SJSA1 (cell line): ENCODE measurements at regions not wholly inside any gene's neighbourhood (a gene's known extent, or its start where the extent isn't known, plus 50 kb on each side); places are given as distances from the start of the nearest gene placed in this dataset.
"Not testable (repeated sequence)": the region's sequence is repeated elsewhere in the genome, so short reads cannot be mapped to it uniquely, and the experiment has no call there.

Experiments used
- DNase-seq, 2 experiments: peaks; one replicate each; pipeline ENCODE4 v3.0.0-alpha.2; 2015 to 2020; ENCODE audit warnings: low spot score in 2 of 2, low read depth in 1 of 2
- H3K27ac ChIP-seq: fragments of 250-450 bp; sonication (Bioruptor Pico); 2 replicates; pipeline ENCODE4 v1.5.1; 2020; ENCODE audit warnings: mild to moderate bottlenecking, moderate library complexity
- H3K27me3 ChIP-seq: fragments of 250-450 bp; sonication (Bioruptor Pico); replicated peaks from 2 replicates; pipeline ENCODE4 v1.5.1; 2020; ENCODE audit warnings: mild to moderate bottlenecking, moderate library complexity
- H3K36me3 ChIP-seq: fragments of 250-450 bp; sonication (Bioruptor Pico); 2 replicates; pipeline ENCODE4 v1.5.1; 2020; ENCODE audit warnings: mild to moderate bottlenecking
- H3K4me1 ChIP-seq: fragments of 250-450 bp; sonication (Bioruptor Pico); replicated peaks from 2 replicates; pipeline ENCODE4 v1.6.1; 2021; ENCODE audit warnings: mild to moderate bottlenecking
- H3K4me3 ChIP-seq: fragments of 250-450 bp; sonication (Bioruptor Pico); 2 replicates; pipeline ENCODE4 v1.5.1; 2020; ENCODE audit warnings: mild to moderate bottlenecking
- H3K9me3 ChIP-seq: fragments of 250-450 bp; sonication (Bioruptor Pico); replicated peaks from 2 replicates; pipeline ENCODE4 v1.5.1; 2020; ENCODE audit warnings: mild to moderate bottlenecking

- H3K36me3 ChIP-seq = no peaks in the 10 kb centered on the region
- no peaks in the 10 kb centered on the region for H3K4me1 ChIP-seq
- no peak overlapping the region for H3K27ac ChIP-seq
- H3K9me3 ChIP-seq = no peaks in the 10 kb centered on the region
- no peak overlapping the region for H3K4me3 ChIP-seq
- no peaks in the 10 kb centered on the region for H3K27me3 ChIP-seq
- no peak for DNase-seq
These were observed 211.4 kb upstream of the ZNF385D start for GRCh38 chr3:21962456-21962855.

DNA sequence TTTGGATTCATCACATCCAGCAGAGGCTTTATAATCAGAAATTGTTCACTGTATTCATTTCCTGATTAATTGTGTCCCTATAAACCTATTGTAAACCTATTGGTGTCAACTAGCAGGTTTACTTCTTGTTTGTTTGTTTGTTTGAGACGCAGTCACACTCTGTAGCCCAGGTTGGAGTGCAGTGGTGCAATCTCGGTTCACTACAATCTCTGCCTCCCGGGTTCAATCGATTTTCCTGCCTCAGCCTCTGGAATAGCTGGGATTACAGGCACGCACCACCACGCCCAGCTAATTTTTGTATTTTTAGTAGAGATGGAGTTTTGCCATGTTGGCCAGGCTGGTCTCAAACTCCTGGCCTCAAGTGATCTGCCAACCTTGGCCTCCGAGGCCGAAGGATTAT lies 215.4 kb upstream of the ZNF385D start:
- H3K36me3 ChIP-seq, H3K4me3 ChIP-seq, H3K27me3 ChIP-seq, H3K27ac ChIP-seq, H3K9me3 ChIP-seq, DNase-seq, H3K4me1 ChIP-seq: not testable (repeated sequence)

DNA sequence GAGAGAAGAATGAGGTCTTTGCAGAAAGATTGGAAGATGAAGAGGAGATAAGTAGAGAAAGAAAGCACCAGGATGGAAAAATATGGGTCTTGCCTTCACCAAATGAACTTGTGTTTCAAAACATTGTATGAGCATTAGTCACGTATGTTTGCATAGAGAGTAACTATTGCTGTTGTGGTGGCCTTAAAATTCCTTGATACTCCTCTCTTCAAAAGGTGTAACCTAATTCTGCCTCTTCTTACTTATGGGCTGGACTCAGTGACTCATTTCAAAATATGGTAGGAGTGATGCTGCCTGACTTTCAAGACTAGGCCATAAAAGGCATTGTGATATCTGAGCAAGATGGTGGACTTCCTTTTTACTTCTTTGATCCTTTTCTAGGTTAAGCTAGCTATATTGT lies 228.7 kb upstream of the ZNF385D start:
- no peaks in the 10 kb centered on the region for H3K9me3 ChIP-seq
- no peak overlapping the region for H3K4me3 ChIP-seq
- no peaks in the 10 kb centered on the region for H3K36me3 ChIP-seq
- no peaks in the 10 kb centered on the region for H3K27me3 ChIP-seq
- no peaks in the 10 kb centered on the region for H3K4me1 ChIP-seq
- no peak overlapping the region for H3K27ac ChIP-seq
- no peak for DNase-seq

DNA sequence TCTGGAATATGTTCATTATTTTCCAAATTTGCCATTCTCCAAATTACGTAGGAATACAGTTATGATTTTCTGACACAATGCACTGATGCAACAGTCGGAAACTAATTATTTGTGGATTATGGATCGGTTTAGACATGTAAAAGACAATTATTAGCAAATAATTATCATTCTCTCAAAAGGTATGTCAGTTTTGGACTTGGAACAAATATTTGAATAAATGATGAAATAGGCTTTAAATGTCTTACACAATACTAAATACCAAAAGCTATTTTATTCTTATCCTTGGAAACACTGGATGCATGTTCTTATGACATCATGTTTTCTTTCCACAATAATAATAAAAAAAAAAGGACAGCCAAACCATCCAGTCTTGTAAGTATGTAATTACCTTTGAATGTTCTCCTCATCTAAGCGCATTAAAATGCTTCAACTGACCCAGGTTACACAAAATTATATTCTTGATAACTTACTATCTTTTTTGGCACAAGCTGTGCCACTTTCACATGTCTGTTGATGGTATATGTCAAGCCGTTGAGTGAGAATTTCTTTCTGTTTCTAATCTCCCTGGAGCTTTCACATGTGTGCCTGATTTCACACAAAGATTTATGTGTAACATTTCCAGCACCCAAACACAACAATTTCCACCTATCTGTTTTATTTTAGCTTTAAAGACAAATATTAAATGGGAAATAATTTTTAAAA lies 238.5 kb upstream of the ZNF385D start:
- no peak for DNase-seq
- no peak overlapping the region for H3K27ac ChIP-seq
- no peaks in the 10 kb centered on the region for H3K27me3 ChIP-seq
- no peaks in the 10 kb centered on the region for H3K36me3 ChIP-seq
- H3K4me3 ChIP-seq = no peak overlapping the region
- H3K9me3 ChIP-seq = no peaks in the 10 kb centered on the region
- H3K4me1 ChIP-seq = no peaks in the 10 kb centered on the region

DNA sequence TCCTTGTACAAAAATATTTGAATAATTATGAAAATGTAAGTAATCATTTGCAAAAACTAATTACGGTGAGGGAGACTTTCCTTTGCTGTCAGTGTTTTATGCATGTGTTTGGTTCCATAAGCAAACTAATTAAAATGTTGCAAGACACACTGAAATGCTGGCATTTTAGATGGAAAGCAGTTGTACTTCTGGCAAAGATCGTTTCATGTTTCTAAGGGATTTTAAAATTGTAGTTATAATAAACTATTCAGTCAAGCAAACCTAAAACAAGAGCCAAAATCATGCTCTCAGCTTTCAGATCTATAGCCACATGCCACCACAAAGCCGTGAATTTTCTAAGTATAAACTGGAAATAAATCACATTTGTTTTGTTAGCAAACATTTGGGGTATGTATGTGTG lies 240.1 kb upstream of the ZNF385D start:
- Histone ChIP-seq H3K27me3 (no peaks in the 10 kb centered on the region), H3K36me3 (no peaks in the 10 kb centered on the region), H3K27ac (no peak overlapping the region), H3K4me3 (no peak overlapping the region), H3K9me3 (no peaks in the 10 kb centered on the region), H3K4me1 (no peaks in the 10 kb centered on the region)
- DNase-seq = no peak

DNA sequence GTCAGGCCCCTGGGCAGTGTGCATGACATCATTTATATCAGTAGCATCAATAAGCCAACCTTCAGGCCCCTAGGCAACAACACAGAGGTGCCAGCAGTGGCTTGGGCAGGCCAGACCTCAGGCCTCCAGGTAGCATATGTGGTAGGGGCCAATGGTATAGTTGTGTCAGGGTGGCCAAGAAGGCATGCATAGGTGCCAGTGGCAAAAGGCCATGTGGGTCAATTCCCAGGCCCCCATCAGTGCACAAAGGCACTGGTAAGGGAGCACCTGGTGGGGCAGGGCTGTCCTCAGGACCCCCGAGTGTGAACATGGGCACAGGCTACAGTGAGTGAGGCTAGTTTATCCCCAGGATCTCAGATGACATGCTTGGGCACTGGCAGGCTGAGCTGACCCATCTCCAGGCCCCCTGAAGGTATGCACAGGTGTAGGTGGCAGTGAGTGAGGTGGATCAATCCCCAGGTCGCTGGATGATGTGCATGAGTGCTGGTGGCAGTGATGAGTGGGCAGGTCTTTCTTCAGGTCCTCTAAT lies 244.1 kb upstream of the ZNF385D start:
- Histone ChIP-seq H3K4me1 (no peaks in the 10 kb centered on the region), H3K27ac (no peak overlapping the region)
- no peak for DNase-seq

DNA sequence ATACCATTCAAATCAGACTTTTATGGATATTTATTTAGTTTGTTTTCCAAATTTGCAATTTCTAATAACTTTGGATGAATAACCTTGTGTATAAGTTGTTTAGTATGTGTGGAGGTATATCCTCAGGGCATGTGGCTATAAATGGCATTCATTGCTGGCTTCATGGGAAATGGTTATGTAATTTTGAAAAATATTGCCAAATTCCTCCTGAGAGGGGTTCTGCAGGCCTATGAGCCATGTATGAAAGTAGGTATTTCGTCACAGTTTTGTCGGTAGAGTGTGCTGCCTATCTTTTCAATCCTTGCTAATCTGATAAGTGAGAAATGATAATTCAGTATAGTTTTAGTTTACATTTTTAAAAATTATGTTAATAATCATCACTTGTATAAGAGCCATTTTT lies 256.4 kb upstream of the ZNF385D start:
- H3K9me3 ChIP-seq = no peaks in the 10 kb centered on the region
- no peaks in the 10 kb centered on the region for H3K36me3 ChIP-seq
- DNase-seq = no peak
- no peaks in the 10 kb centered on the region for H3K27me3 ChIP-seq
- no peaks in the 10 kb centered on the region for H3K4me1 ChIP-seq
- H3K27ac ChIP-seq = no peak overlapping the region
- no peak overlapping the region for H3K4me3 ChIP-seq

More for the DNA sequence above, 244.1 kb upstream of the ZNF385D start:
- no peaks in the 10 kb centered on the region for H3K36me3 ChIP-seq
- H3K27me3 ChIP-seq = no peaks in the 10 kb centered on the region
- H3K4me3 ChIP-seq = no peak overlapping the region
- H3K9me3 ChIP-seq = no peaks in the 10 kb centered on the region

- no peaks in the 10 kb centered on the region for H3K27me3 ChIP-seq
- no peak for DNase-seq
- H3K27ac ChIP-seq = no peak overlapping the region
- no peaks in the 10 kb centered on the region for H3K36me3 ChIP-seq
- no peaks in the 10 kb centered on the region for H3K4me1 ChIP-seq
- no peaks in the 10 kb centered on the region for H3K9me3 ChIP-seq
- H3K4me3 ChIP-seq = no peak overlapping the region
These were observed 260.0 kb upstream of the ZNF385D start for GRCh38 chr3:22010997-22011396.

- H3K36me3 ChIP-seq = no peaks in the 10 kb centered on the region
- no peaks in the 10 kb centered on the region for H3K27me3 ChIP-seq
- H3K27ac ChIP-seq = no peak overlapping the region
- no peaks in the 10 kb centered on the region for H3K9me3 ChIP-seq
- DNase-seq = no peak
- no peaks in the 10 kb centered on the region for H3K4me1 ChIP-seq
- no peak overlapping the region for H3K4me3 ChIP-seq
These were observed 261.5 kb upstream of the ZNF385D start for GRCh38 chr3:22012471-22012870.

DNA sequence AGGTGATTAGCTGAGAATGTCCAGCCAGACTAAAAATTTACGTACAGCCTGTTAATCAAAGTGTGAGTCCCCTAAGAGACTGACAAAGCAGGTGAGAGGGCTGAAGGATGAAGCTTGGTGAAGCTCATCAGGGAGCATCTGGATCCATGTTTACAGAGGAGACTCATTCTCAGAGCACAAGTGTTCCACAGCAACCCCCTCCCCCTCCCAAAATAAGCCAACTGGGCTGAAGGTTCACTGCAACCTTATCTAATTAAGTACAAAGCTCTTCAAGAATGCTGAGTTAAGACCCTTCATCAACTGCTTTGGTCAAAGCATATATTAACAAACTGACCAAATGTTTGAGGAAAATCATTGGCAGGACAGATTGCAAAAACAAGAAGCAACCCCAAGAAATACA lies 262.6 kb upstream of the ZNF385D start:
- DNase-seq = no peak
- no peaks in the 10 kb centered on the region for H3K36me3 ChIP-seq
- H3K9me3 ChIP-seq = no peaks in the 10 kb centered on the region

DNA sequence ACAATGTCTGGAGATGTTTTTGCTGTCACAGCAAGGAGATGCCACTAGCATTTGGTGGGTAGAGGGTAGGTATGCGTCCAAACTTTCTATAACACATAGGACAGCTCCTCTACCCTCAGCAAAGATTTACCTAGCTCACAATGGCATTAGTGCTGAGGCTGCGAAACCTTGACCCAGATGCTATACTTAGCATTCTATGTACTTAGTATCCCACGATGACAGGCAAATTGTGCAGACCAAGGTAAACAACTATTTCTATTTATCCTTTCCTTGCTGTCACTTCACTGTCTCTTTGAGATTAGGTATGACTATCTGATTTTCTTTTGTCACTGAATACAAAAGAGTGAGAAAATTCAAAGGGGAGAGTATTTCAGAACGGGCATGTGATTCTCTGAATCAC lies 265.2 kb upstream of the ZNF385D start:
- no peak overlapping the region for H3K27ac ChIP-seq
- H3K9me3 ChIP-seq = no peaks in the 10 kb centered on the region
- DNase-seq = no peak
- H3K27me3 ChIP-seq = no peaks in the 10 kb centered on the region
- no peaks in the 10 kb centered on the region for H3K36me3 ChIP-seq
- H3K4me1 ChIP-seq = no peaks in the 10 kb centered on the region
- no peak overlapping the region for H3K4me3 ChIP-seq

More for the DNA sequence above, 262.6 kb upstream of the ZNF385D start:
- no peaks in the 10 kb centered on the region for H3K4me1 ChIP-seq
- H3K27ac ChIP-seq = no peak overlapping the region
- no peak overlapping the region for H3K4me3 ChIP-seq
- no peaks in the 10 kb centered on the region for H3K27me3 ChIP-seq

- H3K4me3 ChIP-seq, H3K9me3 ChIP-seq, H3K36me3 ChIP-seq, H3K4me1 ChIP-seq, H3K27me3 ChIP-seq, H3K27ac ChIP-seq, DNase-seq: not testable (repeated sequence)
These were observed 273.6 kb upstream of the ZNF385D start for GRCh38 chr3:22024638-22025037.

DNA sequence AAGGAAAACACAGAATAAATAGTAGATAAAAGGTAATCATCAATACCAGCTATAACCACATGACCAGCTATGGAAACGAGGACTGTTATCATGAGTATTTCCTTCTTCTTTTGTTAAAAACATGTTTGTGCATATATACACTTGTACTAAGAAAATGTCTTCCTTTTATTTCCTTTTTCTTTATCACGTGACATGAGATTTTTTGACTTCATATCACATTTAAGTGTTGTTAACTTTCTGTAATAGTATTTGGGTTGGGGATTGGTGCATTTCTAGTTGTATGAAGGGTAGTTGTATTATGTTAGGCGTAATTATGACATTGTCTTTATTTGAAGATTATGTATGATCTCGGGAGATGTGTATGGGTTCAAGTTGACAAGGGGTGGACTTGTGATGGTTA lies 278.5 kb upstream of the ZNF385D start:
- no peaks in the 10 kb centered on the region for H3K9me3 ChIP-seq
- DNase-seq = no peak

DNA sequence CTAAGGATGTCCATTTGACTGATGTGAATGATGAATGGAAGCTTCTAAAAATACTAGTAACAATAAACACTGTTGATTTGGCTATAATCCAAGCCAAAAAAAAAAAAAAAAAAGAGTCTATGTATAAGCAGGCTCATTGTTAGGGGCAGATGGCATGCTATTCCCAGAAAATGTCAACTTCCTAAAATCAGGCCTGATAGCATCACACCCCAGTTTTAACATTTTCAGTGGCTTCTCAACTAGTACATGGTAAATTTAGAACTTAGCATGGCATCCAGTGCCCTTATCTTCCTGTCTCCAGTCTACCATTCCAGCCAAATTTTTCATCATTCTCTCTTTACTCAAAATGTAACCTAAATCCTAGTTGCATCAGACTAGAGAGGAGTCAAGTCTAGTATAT lies 288.2 kb upstream of the ZNF385D start:
- Histone ChIP-seq H3K27ac (no peak overlapping the region), H3K36me3 (no peaks in the 10 kb centered on the region), H3K4me1 (no peaks in the 10 kb centered on the region), H3K27me3 (no peaks in the 10 kb centered on the region), H3K4me3 (no peak overlapping the region), H3K9me3 (no peaks in the 10 kb centered on the region)
- no peak for DNase-seq

More for the DNA sequence above, 278.5 kb upstream of the ZNF385D start:
- H3K27ac ChIP-seq = no peak overlapping the region
- H3K4me1 ChIP-seq = no peaks in the 10 kb centered on the region
- H3K4me3 ChIP-seq = no peak overlapping the region
- H3K27me3 ChIP-seq = no peaks in the 10 kb centered on the region
- no peaks in the 10 kb centered on the region for H3K36me3 ChIP-seq

DNA sequence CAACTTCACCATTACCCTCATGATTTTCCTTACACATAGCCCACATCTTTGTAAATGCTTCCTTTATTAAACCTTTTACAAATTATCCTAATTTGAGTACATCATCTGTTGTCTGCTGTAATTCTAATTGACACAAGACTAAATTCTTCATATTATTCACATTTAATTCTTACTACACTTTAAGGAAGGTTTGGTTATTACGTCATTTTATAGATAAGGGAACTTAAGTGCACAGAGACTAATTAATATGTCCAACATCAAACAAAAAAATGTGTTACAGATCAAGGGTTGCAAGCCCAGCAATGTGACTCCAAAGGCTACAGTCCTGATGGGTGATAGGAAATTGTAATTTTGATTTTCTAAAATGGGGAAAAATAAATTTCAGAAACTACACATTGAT lies 289.1 kb upstream of the ZNF385D start:
- H3K36me3 ChIP-seq = no peaks in the 10 kb centered on the region
- no peaks in the 10 kb centered on the region for H3K27me3 ChIP-seq
- H3K4me1 ChIP-seq = no peaks in the 10 kb centered on the region
- H3K9me3 ChIP-seq = no peaks in the 10 kb centered on the region
- H3K4me3 ChIP-seq = no peak overlapping the region
- no peak for DNase-seq
- no peak overlapping the region for H3K27ac ChIP-seq
